ENCODE measurements at regions not wholly inside any gene's neighbourhood (a gene's known extent, or its start where the extent isn't known, plus 50 kb on each side); places are given as distances from the start of the nearest gene placed in this dataset.

- TF ChIP-seq CTCF (IDR thresholded peaks at IDR 0.05; ENCODE audit: low read depth, low read length) (no peak), POLR2A (IDR thresholded peaks at IDR 0.05; ENCODE audit: extremely low read depth, insufficient read length) (no peak), MAX (IDR thresholded peaks at IDR 0.05; ENCODE audit: low read depth, low read length) (no peak), MYC (IDR thresholded peaks at IDR 0.05; ENCODE audit: low read depth, low read length) (no peak)
Observed at GRCh38 chr12:16093825-16094224, 182.7 kb downstream of the DERA start.
